GM12878 (cell line): ENCODE measurements at regions not wholly inside any gene's neighbourhood (a gene's known extent, or its start where the extent isn't known, plus 50 kb on each side); places are given as distances from the start of the nearest gene placed in this dataset.

Experiments
- ATAC-seq: fragments of 200-7000 bp; cut with Tn5 transposase; 3 replicates; pipeline ENCODE4 v1.9.1; 2020; ENCODE audit warnings: mild to moderate bottlenecking, moderate library complexity
- BruUV-seq: library from RNA; stranded (reverse); fragments of 400-500 nt; replicated peaks from 2 replicates; lab custom pipeline; 2021; lab: Mats Ljungman, UMichigan
- CTCF ChIA-PET: fragments of 300-600 bp; sonication (Branson Sonifier 250); formaldehyde crosslinking; extraction: SDS; loops from one replicate; lab custom pipeline; 2021; ENCODE audit warnings: inconsistent platforms; lab: Yijun Ruan, JAX
- POLR2A ChIA-PET: fragments of 350-600 bp; formaldehyde crosslinking; extraction: SDS; loops from one replicate; lab custom pipeline; 2021; ENCODE audit warnings: inconsistent platforms; lab: Charles Lee
- RAD21 ChIA-PET: fragments of 300-600 bp; sonication (Branson Sonifier 250); formaldehyde crosslinking; loops from one replicate; lab custom pipeline; 2023; ENCODE audit warnings: antibody characterized with exemption; ENCODE audit not compliant: unreplicated experiment; lab: Charles Lee
- SMC1A ChIA-PET: fragments of 300-600 bp; sonication (Branson Sonifier 250); formaldehyde crosslinking; loops from one replicate; lab custom pipeline; 2023; ENCODE audit not compliant: unreplicated experiment, uncharacterized antibody; lab: Charles Lee
- DNase-seq: peaks from one replicate; pipeline ENCODE4 v3.0.0-alpha.2; 2011; ENCODE audit warnings: low read depth, low spot score
- FAIRE-seq: peaks from 3 replicates; lab custom pipeline; 2011; peaks lifted over from hg19 to GRCh38; lab: Jason Lieb, UNC
- H2AFZ ChIP-seq: 2 replicates; pipeline ENCODE4 v1.6.0; 2011; ENCODE audit warnings: low read depth, low read length, control low read depth; ENCODE audit not compliant: control insufficient read depth
- H3K27ac ChIP-seq: 2 replicates; pipeline ENCODE4 v1.5.1; 2011; ENCODE audit warnings: control low read depth; ENCODE audit not compliant: control insufficient read depth, insufficient read depth
- H3K27me3 ChIP-seq, 2 experiments: replicated peaks in 1 of 2; 2 replicates each; pipeline versions ENCODE4 v1.6.0 to v1.6.1; 2011; ENCODE audit warnings: low read length in 1 of 2; ENCODE audit not compliant: control insufficient read depth in 2 of 2, insufficient read depth in 2 of 2
- H3K36me3 ChIP-seq, 2 experiments: 2 replicates each; pipeline ENCODE4 v1.5.1; 2011; ENCODE audit warnings: low read length in 1 of 2; ENCODE audit not compliant: control insufficient read depth in 2 of 2, insufficient read depth in 2 of 2
- H3K4me1 ChIP-seq: 2 replicates; pipeline ENCODE4 v1.6.1; 2011; ENCODE audit warnings: mild to moderate bottlenecking, low read length, moderate library complexity, mixed read lengths; ENCODE audit not compliant: control insufficient read depth, insufficient read depth
- H3K4me2 ChIP-seq: 2 replicates; pipeline ENCODE4 v1.6.0; 2011; ENCODE audit warnings: control low read depth; ENCODE audit not compliant: control insufficient read depth, insufficient read depth
- H3K4me3 ChIP-seq: fragments of 200-600 bp; sonication (generic); 2 replicates; pipeline ENCODE4 v1.5.1; 2016
- H3K79me2 ChIP-seq: 2 replicates; pipeline ENCODE4 v1.6.0; 2011; ENCODE audit warnings: low read length; ENCODE audit not compliant: control insufficient read depth, insufficient read depth
- H3K9ac ChIP-seq: 2 replicates; pipeline ENCODE4 v1.8.0; 2011; ENCODE audit warnings: low read length, control low read depth, mixed read lengths; ENCODE audit not compliant: control insufficient read depth, insufficient read depth
- H3K9me3 ChIP-seq: replicated peaks from 3 replicates; pipeline ENCODE4 v1.5.1; 2011; ENCODE audit warnings: mild to moderate bottlenecking, low read length; ENCODE audit not compliant: control insufficient read depth, insufficient read depth
- H4K20me1 ChIP-seq: 2 replicates; pipeline ENCODE4 v1.6.0; 2011; ENCODE audit not compliant: control insufficient read depth, insufficient read depth
- ATF2 ChIP-seq: IDR thresholded peaks from 2 replicates; pipeline ENCODE4 v1.6.1; 2012; ENCODE audit warnings: low read length, inconsistent platforms
- CHD1 ChIP-seq: IDR thresholded peaks from 2 replicates; pipeline ENCODE4 v1.6.1; 2012; ENCODE audit warnings: low read depth, low read length, improper control_type of control experiment
- E2F4 ChIP-seq: IDR thresholded peaks from 2 replicates; pipeline ENCODE4 v1.6.1; 2012; ENCODE audit warnings: low read depth, low read length, improper control_type of control experiment
- JUNB ChIP-seq: IDR thresholded peaks from 2 replicates; pipeline ENCODE4 v1.6.1; 2016; ENCODE audit warnings: antibody characterized with exemption, mild to moderate bottlenecking
- MLLT1 ChIP-seq: fragments of 450-650 bp; IDR thresholded peaks from 2 replicates; pipeline ENCODE4 v1.6.1; 2016; ENCODE audit warnings: mild to moderate bottlenecking
- MXI1 ChIP-seq: fragments of 150-350 bp; IDR thresholded peaks from 2 replicates; pipeline ENCODE4 v1.6.1; 2011; ENCODE audit warnings: low read depth, mild to moderate bottlenecking, inconsistent platforms, low read length, improper control_type of control experiment
- MYB ChIP-seq: fragments of 150-350 bp; IDR thresholded peaks from 2 replicates; pipeline ENCODE4 v1.6.1; 2014; ENCODE audit warnings: mild to moderate bottlenecking, low read depth, low read length, borderline replicate concordance
- RAD21 ChIP-seq: IDR thresholded peaks from 2 replicates; pipeline ENCODE4 v1.6.1; 2011; ENCODE audit warnings: mild to moderate bottlenecking, low read depth, low read length, moderate library complexity; ENCODE audit not compliant: insufficient read depth
- SP1 ChIP-seq: IDR thresholded peaks from one replicate; pipeline ENCODE4 v1.6.1; 2011; ENCODE audit warnings: low read depth, low read length
- SREBF2 ChIP-seq: IDR thresholded peaks from 2 replicates; pipeline ENCODE4 v1.6.1; 2012; ENCODE audit warnings: mild to moderate bottlenecking, low read length
- USF1 ChIP-seq: IDR thresholded peaks from 2 replicates; pipeline ENCODE4 v1.6.1; 2011; ENCODE audit warnings: borderline replicate concordance, low read depth, mild to moderate bottlenecking, moderate library complexity, mixed read lengths, low read length; ENCODE audit not compliant: insufficient read depth; ENCODE audit errors: extremely low read length
- WGBS: methylation state at CpG from one replicate; pipeline ENCODE4 v1.1.6; 2016; ENCODE audit warnings: low lambda C conversion rate; ENCODE audit not compliant: insufficient replicate concordance, insufficient coverage; ENCODE audit errors: missing lambda C conversion rate; 5-methylcytosine and 5-hydroxymethylcytosine counted together
- in situ Hi-C: fragments of 300-500 bp; cut with MboI; formaldehyde crosslinking; loops from 9 replicates; pipeline ENCODE4 v1.14.3; 2018; ENCODE audit warnings: mixed read lengths
- intact Hi-C: fragments of 100-400 bp; cut with micrococcal nuclease; formaldehyde crosslinking; loops from one replicate; pipeline ENCODE4 v1.14.2; 2022; ENCODE audit not compliant: unreplicated experiment

GRCh38 chr3:157840564-157840963 is 265.7 kb downstream of the SHOX2 start:
- WGBS: 13% methylated on average over 2 of the region's 2 CpGs
- no peak overlapping the region for H3K4me2 ChIP-seq
- no peaks in the 10 kb centered on the region for H4K20me1 ChIP-seq
- H3K4me1 ChIP-seq: no peaks in the 10 kb centered on the region
- TF ChIP-seq MLLT1: no peak
- no peak for TF ChIP-seq SREBF2
- no peak for TF ChIP-seq SP1
- TF ChIP-seq USF1: no peak
- TF ChIP-seq, all 136 proteins: peak for 0
- Histone ChIP-seq H3K36me3 (no peaks in the 10 kb centered on the region), H3K27ac (no peak overlapping the region), H3K4me3 (no peak overlapping the region), H3K9me3 (no peaks in the 10 kb centered on the region), H3K9ac (no peak overlapping the region), H3K79me2 (no peaks in the 10 kb centered on the region), H2AFZ (no peak overlapping the region), H3K27me3 (no peaks in the 10 kb centered on the region; a peak in 1 of 4 replicates)
- CTCF ChIA-PET: interaction anchor here (0.6 kb wide), 1 partner anchor 25 kb away, joined by 3 read pairs; no protein-coding TSS in a partner anchor
- POLR2A ChIA-PET: no interaction called here
- SMC1A ChIA-PET: no interaction called here
- intact Hi-C loops (no loop called here), in situ Hi-C loops (no loop called here)
- no TSS peak for BruUV-seq
- RAD21 ChIA-PET: no interaction called here
- no peak for ATAC-seq
- no peak for DNase-seq
- FAIRE-seq: no peak

- Histone ChIP-seq H3K36me3 (no peaks in the 10 kb centered on the region), H3K27ac (no peak overlapping the region), H3K79me2 (no peaks in the 10 kb centered on the region), H3K27me3 (no peaks in the 10 kb centered on the region; a peak in 1 of 4 replicates), H2AFZ (no peak overlapping the region), H3K4me1 (no peaks in the 10 kb centered on the region), H4K20me1 (no peaks in the 10 kb centered on the region), H3K4me3 (no peak overlapping the region), H3K4me2 (no peak overlapping the region), H3K9ac (no peak overlapping the region), H3K9me3 (no peaks in the 10 kb centered on the region)
- FAIRE-seq: no peak
- no peak for DNase-seq
- intact Hi-C loops (no loop called here), in situ Hi-C loops (no loop called here)
- CTCF ChIA-PET: interaction anchor here (1.5 kb wide), 1 partner anchor 306 kb away, joined by 5 read pairs; no protein-coding TSS in a partner anchor
- WGBS: 67% methylated on average over 7 of the region's 7 CpGs
- SMC1A ChIA-PET: interaction anchor here (0.7 kb wide), 1 partner anchor 270 kb away, joined by 3 read pairs; no protein-coding TSS in a partner anchor
- no peak for ATAC-seq
- RAD21 ChIA-PET: no interaction called here
- POLR2A ChIA-PET: no interaction called here
- no TSS peak for BruUV-seq
- TF ChIP-seq ATF2 (no peak), CHD1 (no peak), E2F4 (no peak), JUNB (no peak), MXI1 (no peak), MYB (no peak), RAD21 (no peak)
Observed at GRCh38 chr3:157838457-157838856, 267.8 kb downstream of the SHOX2 start.
